Ishikawa (cell line): ENCODE measurements at regions not wholly inside any gene's neighbourhood (a gene's known extent, or its start where the extent isn't known, plus 50 kb on each side); places are given as distances from the start of the nearest gene placed in this dataset.

Source experiments
- FOXM1 ChIP-seq: IDR thresholded peaks from 2 replicates; pipeline ENCODE4 v1.6.1; 2012; ENCODE audit warnings: low read depth, borderline replicate concordance
- MAX ChIP-seq: IDR thresholded peaks from 2 replicates; pipeline ENCODE4 v1.6.1; 2012

- TF ChIP-seq FOXM1, result no peak
- no peak for TF ChIP-seq MAX
These were observed 97.9 kb upstream of the SERBP1 start for GRCh38 chr1:67528141-67528540.
